Neural progenitor cell (in vitro differentiated cells): ENCODE measurements at regions not wholly inside any gene's neighbourhood (a gene's known extent, or its start where the extent isn't known, plus 50 kb on each side); places are given as distances from the start of the nearest gene placed in this dataset.
"Not testable (repeated sequence)": the region's sequence is repeated elsewhere in the genome, so short reads cannot be mapped to it uniquely, and the experiment has no call there.

Experiments used
- DNase-seq: peaks from one replicate; pipeline ENCODE4 v3.0.0-alpha.2; 2016; ENCODE audit warnings: low spot score
- H2AFZ ChIP-seq: fragments of 200-600 bp; sonication (generic); replicated peaks from 2 replicates; pipeline ENCODE4 v1.6.1; 2016; ENCODE audit warnings: antibody characterized with exemption
- H3F3A ChIP-seq: fragments of 200-600 bp; sonication (generic); 2 replicates; pipeline ENCODE4 v1.6.1; 2016; ENCODE audit warnings: antibody characterized with exemption, low read depth
- H3K27ac ChIP-seq: fragments of 200-600 bp; sonication (generic); 2 replicates; pipeline ENCODE4 v1.5.1; 2016; ENCODE audit warnings: mild to moderate bottlenecking
- H3K27me3 ChIP-seq: fragments of 200-600 bp; sonication (generic); 2 replicates; pipeline ENCODE4 v1.6.1; 2016; ENCODE audit warnings: mild to moderate bottlenecking, moderate library complexity
- H3K36me3 ChIP-seq: fragments of 200-600 bp; sonication (generic); 2 replicates; pipeline ENCODE4 v1.5.1; 2016
- H3K4me1 ChIP-seq: fragments of 200-600 bp; sonication (generic); 2 replicates; pipeline ENCODE4 v1.6.1; 2016; ENCODE audit warnings: mixed run types
- H3K4me2 ChIP-seq: fragments of 200-600 bp; sonication (generic); 2 replicates; pipeline ENCODE4 v1.6.1; 2016
- H3K4me3 ChIP-seq: fragments of 200-600 bp; sonication (generic); 2 replicates; pipeline ENCODE4 v1.5.1; 2016
- H3K79me2 ChIP-seq: fragments of 200-600 bp; sonication (generic); 2 replicates; pipeline ENCODE4 v1.6.1; 2016; ENCODE audit warnings: low read depth
- H3K9ac ChIP-seq: fragments of 200-600 bp; sonication (generic); 2 replicates; pipeline ENCODE4 v1.6.1; 2016
- H3K9me3 ChIP-seq: fragments of 200-600 bp; sonication (generic); 2 replicates; pipeline ENCODE4 v1.5.1; 2016; ENCODE audit warnings: low read depth
- H4K20me1 ChIP-seq: fragments of 200-600 bp; sonication (generic); 2 replicates; pipeline ENCODE4 v1.6.1; 2016; ENCODE audit warnings: low read depth
- H3K27ac Mint-ChIP-seq: 3 replicates; pipeline ENCODE4 v1.8.0; 2021; ENCODE audit warnings: mixed read lengths
- H3K27me3 Mint-ChIP-seq: 2 replicates; pipeline ENCODE4 v1.8.0; 2022; ENCODE audit warnings: low read depth, mild to moderate bottlenecking, inconsistent platforms, moderate library complexity, mixed read lengths; ENCODE audit not compliant: insufficient read depth
- H3K36me3 Mint-ChIP-seq: 3 replicates; pipeline ENCODE4 v1.8.0; 2021; ENCODE audit warnings: mixed read lengths
- H3K4me1 Mint-ChIP-seq: 3 replicates; pipeline ENCODE4 v1.8.0; 2021; ENCODE audit warnings: mixed read lengths
- H3K4me3 Mint-ChIP-seq: 3 replicates; pipeline ENCODE4 v1.8.0; 2021; ENCODE audit warnings: mild to moderate bottlenecking, moderate library complexity, mixed read lengths
- H3K9me3 Mint-ChIP-seq: 3 replicates; pipeline ENCODE4 v1.8.0; 2020; ENCODE audit warnings: mixed read lengths
- CTCF ChIP-seq: fragments of 200-600 bp; sonication (generic); IDR thresholded peaks from 2 replicates; pipeline ENCODE4 v1.5.1; 2017; ENCODE audit warnings: antibody characterized with exemption, mild to moderate bottlenecking
- EZH2 ChIP-seq: fragments of 200-600 bp; sonication (generic); IDR thresholded peaks from 2 replicates; pipeline ENCODE4 v1.6.1; 2017; ENCODE audit warnings: antibody characterized with exemption, mild to moderate bottlenecking, moderate library complexity
- EZH2phosphoT487 ChIP-seq: fragments of 200-600 bp; sonication (generic); IDR thresholded peaks from 2 replicates; pipeline ENCODE4 v1.6.1; 2017; ENCODE audit warnings: antibody characterized with exemption

GRCh38 chr19:31534786-31535657 lies 185.8 kb upstream of the TSHZ3 start:
- no peak overlapping the region for H3K4me3 ChIP-seq
- H3K4me2 ChIP-seq, result no peak overlapping the region
- no peaks in the 10 kb centered on the region for H3K27me3 ChIP-seq
- H4K20me1 ChIP-seq, result no peaks in the 10 kb centered on the region
- Mint-ChIP-seq H3K9me3 (no peaks in the 10 kb centered on the region), H3K4me1 (no peaks in the 10 kb centered on the region), H3K4me3 (no peak overlapping the region), H3K27me3 (peaks cover 9% of the 10 kb centered on the region), H3K27ac (no peak overlapping the region), H3K36me3 (no peaks in the 10 kb centered on the region)
- no peak overlapping the region for H3K27ac ChIP-seq
- H3K9me3 ChIP-seq, result no peaks in the 10 kb centered on the region
- H3K36me3 ChIP-seq, result no peaks in the 10 kb centered on the region
- H2AFZ ChIP-seq, result no peak overlapping the region
- no peak overlapping the region for H3K9ac ChIP-seq
- no peaks in the 10 kb centered on the region for H3F3A ChIP-seq
- TF ChIP-seq EZH2 (no peak), EZH2phosphoT487 (no peak), CTCF (no peak)
- no peak for DNase-seq
- H3K79me2 ChIP-seq, result no peaks in the 10 kb centered on the region
- H3K4me1 ChIP-seq, result no peaks in the 10 kb centered on the region

GRCh38 chr19:31535691-31536460 lies 186.6 kb upstream of the TSHZ3 start:
- H3K79me2 ChIP-seq, result no peaks in the 10 kb centered on the region
- Mint-ChIP-seq H3K4me1 (no peaks in the 10 kb centered on the region), H3K9me3 (no peaks in the 10 kb centered on the region)

GRCh38 chr19:31537136-31537535 lies 187.9 kb upstream of the TSHZ3 start:
- H3K9me3 Mint-ChIP-seq, result no peaks in the 10 kb centered on the region
- H3K36me3 Mint-ChIP-seq, result no peaks in the 10 kb centered on the region
- Histone ChIP-seq H4K20me1 (no peaks in the 10 kb centered on the region), H3K4me2 (no peak overlapping the region), H3K79me2 (no peaks in the 10 kb centered on the region), H3K4me1 (no peaks in the 10 kb centered on the region), H3K36me3 (no peaks in the 10 kb centered on the region), H2AFZ (no peak overlapping the region), H3F3A (no peaks in the 10 kb centered on the region), H3K9ac (no peak overlapping the region), H3K9me3 (no peaks in the 10 kb centered on the region), H3K27ac (no peak overlapping the region), H3K4me3 (no peak overlapping the region), H3K27me3 (no peaks in the 10 kb centered on the region)
- no peaks in the 10 kb centered on the region for H3K4me1 Mint-ChIP-seq
- H3K4me3 Mint-ChIP-seq, result no peak overlapping the region
- H3K27ac Mint-ChIP-seq, result no peak overlapping the region
- H3K27me3 Mint-ChIP-seq, result peaks cover 13% of the 10 kb centered on the region
- no peak for TF ChIP-seq EZH2
- TF ChIP-seq EZH2phosphoT487, result no peak
- TF ChIP-seq CTCF, result no peak
- no peak for DNase-seq

More at GRCh38 chr19:31535691-31536460, 186.6 kb upstream of the TSHZ3 start:
- no peak overlapping the region for H3K9ac ChIP-seq
- H3K4me2 ChIP-seq, result no peak overlapping the region
- H3F3A ChIP-seq, result no peaks in the 10 kb centered on the region
- H3K4me1 ChIP-seq, result no peaks in the 10 kb centered on the region
- no peak overlapping the region for H3K27ac ChIP-seq
- no peaks in the 10 kb centered on the region for H3K9me3 ChIP-seq
- no peak overlapping the region for H3K4me3 Mint-ChIP-seq
- H3K36me3 ChIP-seq, result no peaks in the 10 kb centered on the region
- TF ChIP-seq EZH2 (no peak), CTCF (no peak), EZH2phosphoT487 (no peak)
- no peaks in the 10 kb centered on the region for H3K36me3 Mint-ChIP-seq
- peaks cover 11% of the 10 kb centered on the region for H3K27me3 Mint-ChIP-seq
- H3K27me3 ChIP-seq, result no peaks in the 10 kb centered on the region
- H2AFZ ChIP-seq, result no peak overlapping the region
- H3K27ac Mint-ChIP-seq, result no peak overlapping the region
- DNase-seq, result no peak
- no peaks in the 10 kb centered on the region for H4K20me1 ChIP-seq
- H3K4me3 ChIP-seq, result no peak overlapping the region

- peaks cover 13% of the 10 kb centered on the region for H3K27me3 Mint-ChIP-seq
- not testable (repeated sequence) for H3K27ac ChIP-seq, H3K36me3 ChIP-seq, H3K27me3 ChIP-seq, H3K4me2 ChIP-seq, H3K79me2 ChIP-seq, H3K4me1 Mint-ChIP-seq, DNase-seq, H2AFZ ChIP-seq, H3K9me3 Mint-ChIP-seq, H3K9me3 ChIP-seq, H3K27ac Mint-ChIP-seq, H3K4me3 Mint-ChIP-seq, H3K9ac ChIP-seq, H4K20me1 ChIP-seq, H3K4me3 ChIP-seq, H3K4me1 ChIP-seq, H3K36me3 Mint-ChIP-seq, H3F3A ChIP-seq
These were observed 188.7 kb upstream of the TSHZ3 start for GRCh38 chr19:31537902-31538301.
